DND-41 (cell line): ENCODE measurements at regions not wholly inside any gene's neighbourhood (a gene's known extent, or its start where the extent isn't known, plus 50 kb on each side); places are given as distances from the start of the nearest gene placed in this dataset.

Experiments
- ATAC-seq: fragments of 200-7000 bp; cut with Tn5 transposase; 3 replicates; pipeline ENCODE4 v1.9.1; 2021; ENCODE audit warnings: low read depth; ENCODE audit not compliant: insufficient read depth
- DNase-seq: peaks from one replicate; pipeline ENCODE4 v3.0.0-alpha.2; 2020
- H2AFZ ChIP-seq: 2 replicates; pipeline ENCODE4 v1.6.0; 2012; ENCODE audit warnings: low read depth, low read length
- H3K27ac ChIP-seq: 2 replicates; pipeline ENCODE4 v1.5.1; 2012; ENCODE audit warnings: low read length, inconsistent platforms
- H3K27me3 ChIP-seq: fragments of 200-600 bp; sonication (generic); 2 replicates; pipeline ENCODE4 v1.6.0; 2012; ENCODE audit warnings: low read length, mild to moderate bottlenecking, inconsistent platforms; ENCODE audit not compliant: insufficient read depth, poor library complexity
- H3K36me3 ChIP-seq: 2 replicates; pipeline ENCODE4 v1.5.1; 2012; ENCODE audit warnings: low read length, inconsistent platforms; ENCODE audit not compliant: insufficient read depth
- H3K4me1 ChIP-seq: 2 replicates; pipeline ENCODE4 v1.5.1; 2012; ENCODE audit warnings: mild to moderate bottlenecking, low read length; ENCODE audit not compliant: insufficient read depth
- H3K4me2 ChIP-seq: 2 replicates; pipeline ENCODE4 v1.6.0; 2012; ENCODE audit warnings: mild to moderate bottlenecking, moderate library complexity, low read length, inconsistent platforms; ENCODE audit not compliant: insufficient read depth
- H3K4me3 ChIP-seq, 2 experiments: fragments of 200-600 bp in 1 of 2; shearing (Covaris generic) in 1 of 2; 2 replicates each; pipeline ENCODE4 v1.5.1; 2012 to 2016; ENCODE audit warnings: inconsistent platforms in 2 of 2, low read length in 2 of 2, mild to moderate bottlenecking in 2 of 2, low read depth in 1 of 2, moderate library complexity in 1 of 2
- H3K79me2 ChIP-seq: 2 replicates; pipeline ENCODE4 v1.6.0; 2012; ENCODE audit warnings: low read length, inconsistent platforms; ENCODE audit not compliant: insufficient read depth
- H3K9ac ChIP-seq: 2 replicates; pipeline ENCODE4 v1.6.0; 2012; ENCODE audit warnings: low read depth, mild to moderate bottlenecking, inconsistent platforms, low read length, moderate library complexity
- H3K9me3 ChIP-seq: 2 replicates; pipeline ENCODE4 v1.5.1; 2012; ENCODE audit warnings: low read length, moderate library complexity, mild to moderate bottlenecking, inconsistent platforms; ENCODE audit not compliant: insufficient read depth, severe bottlenecking
- H4K20me1 ChIP-seq: 2 replicates; pipeline ENCODE4 v1.6.0; 2012; ENCODE audit warnings: low read length; ENCODE audit not compliant: insufficient read depth
- EZH2 ChIP-seq: IDR thresholded peaks from 3 replicates; pipeline ENCODE4 v1.6.1; 2012; ENCODE audit warnings: borderline replicate concordance, low read depth, mild to moderate bottlenecking, moderate library complexity, low read length, inconsistent platforms; ENCODE audit not compliant: severe bottlenecking
- TF ChIP-seq, protein P1 (sequence below): IDR thresholded peaks from 2 replicates; pipeline ENCODE4 v1.5.1; 2012; ENCODE audit warnings: borderline replicate concordance, low read length, moderate library complexity, mild to moderate bottlenecking; ENCODE audit not compliant: poor library complexity, severe bottlenecking; ENCODE audit errors: extremely low read depth

- H3K79me2 ChIP-seq, result no peaks in the 10 kb centered on the region
- H3K36me3 ChIP-seq, result no peaks in the 10 kb centered on the region
- no peak for ATAC-seq
- H3K4me2 ChIP-seq, result no peak overlapping the region
- no peaks in the 10 kb centered on the region for H3K27me3 ChIP-seq
- TF ChIP-seq, protein P1, sequence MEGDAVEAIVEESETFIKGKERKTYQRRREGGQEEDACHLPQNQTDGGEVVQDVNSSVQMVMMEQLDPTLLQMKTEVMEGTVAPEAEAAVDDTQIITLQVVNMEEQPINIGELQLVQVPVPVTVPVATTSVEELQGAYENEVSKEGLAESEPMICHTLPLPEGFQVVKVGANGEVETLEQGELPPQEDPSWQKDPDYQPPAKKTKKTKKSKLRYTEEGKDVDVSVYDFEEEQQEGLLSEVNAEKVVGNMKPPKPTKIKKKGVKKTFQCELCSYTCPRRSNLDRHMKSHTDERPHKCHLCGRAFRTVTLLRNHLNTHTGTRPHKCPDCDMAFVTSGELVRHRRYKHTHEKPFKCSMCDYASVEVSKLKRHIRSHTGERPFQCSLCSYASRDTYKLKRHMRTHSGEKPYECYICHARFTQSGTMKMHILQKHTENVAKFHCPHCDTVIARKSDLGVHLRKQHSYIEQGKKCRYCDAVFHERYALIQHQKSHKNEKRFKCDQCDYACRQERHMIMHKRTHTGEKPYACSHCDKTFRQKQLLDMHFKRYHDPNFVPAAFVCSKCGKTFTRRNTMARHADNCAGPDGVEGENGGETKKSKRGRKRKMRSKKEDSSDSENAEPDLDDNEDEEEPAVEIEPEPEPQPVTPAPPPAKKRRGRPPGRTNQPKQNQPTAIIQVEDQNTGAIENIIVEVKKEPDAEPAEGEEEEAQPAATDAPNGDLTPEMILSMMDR, result no peak
- no peak for TF ChIP-seq EZH2
- H3K9me3 ChIP-seq, result no peaks in the 10 kb centered on the region
- H2AFZ ChIP-seq, result no peak overlapping the region
- no peak overlapping the region for H3K9ac ChIP-seq
- H3K27ac ChIP-seq, result no peak overlapping the region
- H4K20me1 ChIP-seq, result no peaks in the 10 kb centered on the region
- DNase-seq, result no peak
- no peak overlapping the region for H3K4me3 ChIP-seq
- H3K4me1 ChIP-seq, result no peaks in the 10 kb centered on the region
These were observed 410.7 kb downstream of the DMRTA1 start for GRCh38 chr9:22857316-22857715.

GRCh38 chr9:22863106-22863505 is 416.5 kb downstream of the DMRTA1 start:
- Histone ChIP-seq H3K27me3 (no peaks in the 10 kb centered on the region), H3K27ac (no peak overlapping the region), H4K20me1 (no peaks in the 10 kb centered on the region), H3K4me1 (no peaks in the 10 kb centered on the region), H3K9me3 (no peaks in the 10 kb centered on the region), H3K4me2 (no peak overlapping the region), H3K36me3 (no peaks in the 10 kb centered on the region), H2AFZ (no peak overlapping the region), H3K79me2 (no peaks in the 10 kb centered on the region), H3K4me3 (no peak overlapping the region), H3K9ac (no peak overlapping the region)
- no peak for TF ChIP-seq EZH2
- TF ChIP-seq, protein P1, result no peak
- ATAC-seq (no peak), DNase-seq (no peak)

GRCh38 chr9:22863736-22864135 is 417.1 kb downstream of the DMRTA1 start:
- Histone ChIP-seq H3K27ac (no peak overlapping the region), H3K4me3 (no peak overlapping the region), H3K4me1 (no peaks in the 10 kb centered on the region), H3K4me2 (no peak overlapping the region), H3K36me3 (no peaks in the 10 kb centered on the region), H2AFZ (no peak overlapping the region), H4K20me1 (no peaks in the 10 kb centered on the region), H3K9ac (no peak overlapping the region), H3K79me2 (no peaks in the 10 kb centered on the region), H3K27me3 (no peaks in the 10 kb centered on the region), H3K9me3 (no peaks in the 10 kb centered on the region)
- no peak for TF ChIP-seq EZH2
- TF ChIP-seq, protein P1, result no peak
- DNase-seq (no peak), ATAC-seq (no peak)

GRCh38 chr9:22893196-22893843 is 446.7 kb downstream of the DMRTA1 start:
- no peak for TF ChIP-seq EZH2
- TF ChIP-seq, protein P1, result no peak

More at GRCh38 chr9:22893196-22893843, 446.7 kb downstream of the DMRTA1 start:
- H3K79me2 ChIP-seq, result no peaks in the 10 kb centered on the region
- H2AFZ ChIP-seq, result no peak overlapping the region
- no peak for DNase-seq
- no peak overlapping the region for H3K4me3 ChIP-seq
- H3K9ac ChIP-seq, result no peak overlapping the region
- H3K9me3 ChIP-seq, result no peaks in the 10 kb centered on the region
- H3K4me1 ChIP-seq, result no peaks in the 10 kb centered on the region
- H3K27ac ChIP-seq, result no peak overlapping the region
- no peaks in the 10 kb centered on the region for H4K20me1 ChIP-seq
- no peaks in the 10 kb centered on the region for H3K27me3 ChIP-seq
- no peak for ATAC-seq
- no peaks in the 10 kb centered on the region for H3K36me3 ChIP-seq
- H3K4me2 ChIP-seq, result no peak overlapping the region
